Medulla oblongata (tissue), 1 donor: ENCODE measurements at regions not wholly inside any gene's neighbourhood (a gene's known extent, or its start where the extent isn't known, plus 50 kb on each side); places are given as distances from the start of the nearest gene placed in this dataset.
"Not testable (repeated sequence)": the region's sequence is repeated elsewhere in the genome, so short reads cannot be mapped to it uniquely, and the experiment has no call there.

Source experiments
- DNase-seq: peaks from one replicate; pipeline ENCODE4 v3.0.0-alpha.2; 2015; ENCODE audit errors: extremely low spot score

DNA sequence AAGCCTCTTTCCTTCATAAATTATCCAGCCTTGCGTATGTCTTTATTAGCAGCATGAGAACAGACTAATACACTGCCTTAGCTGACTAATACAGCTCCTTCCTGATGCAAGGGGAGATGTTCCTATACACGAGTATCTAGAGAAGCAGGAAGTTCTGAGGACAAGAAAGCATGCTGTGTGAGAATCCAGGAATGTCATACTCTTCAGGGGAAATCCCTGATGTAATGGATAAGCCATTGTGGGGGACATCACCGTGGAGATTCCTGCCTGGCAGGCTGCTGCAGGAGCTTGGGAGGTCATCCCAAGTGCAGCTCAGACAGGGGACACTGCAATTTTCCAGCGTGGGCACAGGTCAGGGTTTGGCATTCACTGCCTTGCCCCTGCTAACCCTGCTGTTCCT is 476.9 kb downstream of the NR2F2 start:
- no peak for DNase-seq

GRCh38 chr15:96817900-96818299 is 487.4 kb downstream of the NR2F2 start:
- no peak for DNase-seq

DNA sequence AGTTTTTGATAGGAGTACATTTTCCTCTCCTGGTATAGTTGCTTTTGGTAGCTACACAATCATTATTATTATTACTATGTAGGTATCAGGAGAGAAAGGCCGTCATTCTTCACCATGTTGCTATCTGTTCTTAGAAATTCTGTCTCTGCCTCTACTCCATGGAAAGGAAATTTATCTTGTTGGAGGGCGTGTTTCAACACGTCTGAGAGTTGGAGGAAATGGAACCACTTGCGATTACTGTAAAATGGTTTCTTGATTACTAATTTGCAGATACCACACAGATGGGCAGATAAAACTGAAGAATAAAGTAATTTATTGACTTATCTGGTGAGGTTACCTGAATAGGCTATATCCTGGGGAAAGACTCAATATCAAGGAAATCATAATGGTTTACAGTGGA is 488.4 kb downstream of the NR2F2 start:
- no peak for DNase-seq

DNA sequence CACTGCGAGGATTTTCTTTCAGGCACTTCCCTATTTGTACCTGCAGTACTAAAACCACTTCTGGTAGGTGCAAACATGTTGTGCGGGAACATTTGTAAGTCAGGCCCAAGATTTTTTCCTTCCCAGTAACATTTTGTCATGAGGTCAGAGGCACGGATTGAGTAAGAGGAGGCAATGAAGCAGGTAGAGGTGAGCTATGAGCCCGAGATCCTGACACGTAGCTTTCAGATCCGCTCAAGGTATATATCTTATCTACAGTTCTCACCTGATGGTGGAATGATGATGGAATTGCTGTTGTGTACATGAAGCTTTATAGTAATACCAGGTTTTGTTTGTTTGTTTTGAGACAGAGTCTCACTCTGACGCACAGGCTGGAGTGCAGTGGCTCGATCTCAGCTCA is 497.5 kb downstream of the NR2F2 start:
- DNase-seq, result no peak

GRCh38 chr15:96837241-96837970 is 506.9 kb downstream of the NR2F2 start:
- DNase-seq, result no peak

DNA sequence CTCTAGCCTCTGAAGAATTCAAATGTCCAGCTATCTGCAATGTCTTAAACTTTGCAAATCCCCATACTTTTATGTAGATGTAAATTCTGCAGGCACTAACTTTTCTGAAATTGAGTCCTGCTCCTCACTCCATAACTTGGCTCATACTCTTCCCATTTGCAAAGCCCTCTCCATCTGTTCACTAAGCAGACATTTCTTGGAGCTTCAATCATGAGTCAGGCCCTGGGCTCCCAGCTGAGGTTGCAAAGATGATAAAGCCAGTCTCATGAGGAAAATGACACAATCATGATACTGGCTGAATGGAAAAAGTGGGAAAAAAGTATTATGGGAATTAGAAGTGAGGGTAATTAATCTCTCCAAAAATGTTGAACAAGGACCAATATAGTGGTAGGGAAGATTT is 507.6 kb downstream of the NR2F2 start:
- no peak for DNase-seq

- no peak for DNase-seq
Observed at GRCh38 chr15:96849271-96849900, 518.9 kb downstream of the NR2F2 start.

- DNase-seq, result no peak
Observed at GRCh38 chr15:96851613-96852012, 521.1 kb downstream of the NR2F2 start.

GRCh38 chr15:96858694-96859093 is 528.2 kb downstream of the NR2F2 start:
- no peak for DNase-seq

DNA sequence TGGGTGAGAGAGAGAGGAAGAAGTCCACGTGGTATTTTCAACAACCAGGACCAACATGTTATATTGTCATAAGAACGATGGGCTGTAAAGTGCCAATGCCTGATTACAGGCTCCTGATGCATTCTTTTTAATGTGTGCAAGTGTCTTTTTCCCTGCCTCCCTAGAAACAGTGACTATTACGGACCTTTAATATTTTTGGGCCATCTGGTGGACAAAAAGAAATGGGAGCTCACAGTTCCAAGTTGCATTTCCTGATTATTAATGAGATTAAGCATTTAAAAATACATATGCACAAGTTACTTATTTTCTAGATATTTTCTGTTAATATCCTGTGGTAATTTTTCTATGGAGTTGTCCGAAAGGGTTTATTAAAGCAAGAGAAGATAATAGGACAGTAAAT is 530.2 kb downstream of the NR2F2 start:
- no peak for DNase-seq

DNA sequence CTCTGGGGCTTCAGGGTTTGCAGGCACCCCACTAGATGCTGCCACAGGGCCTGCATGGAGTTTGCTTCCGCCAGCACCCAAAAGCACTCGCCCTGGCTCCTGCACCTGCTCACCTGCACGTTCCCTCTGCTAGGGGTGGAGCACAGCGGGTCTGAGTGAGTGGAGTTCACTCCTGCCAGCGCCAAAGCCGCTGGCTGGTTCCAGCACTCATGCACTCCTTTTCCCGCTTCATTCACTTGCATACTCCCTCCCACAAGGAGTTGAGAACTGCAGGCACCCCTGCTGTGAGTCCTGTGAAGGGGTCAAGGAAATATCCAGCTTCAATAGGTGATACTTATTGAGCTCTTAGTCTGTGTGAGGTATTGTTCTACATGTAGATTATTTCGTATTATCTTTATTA is 537.5 kb downstream of the NR2F2 start:
- no peak for DNase-seq

GRCh38 chr15:96869122-96869521 is 538.6 kb downstream of the NR2F2 start:
- no peak for DNase-seq

GRCh38 chr15:96869790-96870189 is 539.3 kb downstream of the NR2F2 start:
- no peak for DNase-seq

DNA sequence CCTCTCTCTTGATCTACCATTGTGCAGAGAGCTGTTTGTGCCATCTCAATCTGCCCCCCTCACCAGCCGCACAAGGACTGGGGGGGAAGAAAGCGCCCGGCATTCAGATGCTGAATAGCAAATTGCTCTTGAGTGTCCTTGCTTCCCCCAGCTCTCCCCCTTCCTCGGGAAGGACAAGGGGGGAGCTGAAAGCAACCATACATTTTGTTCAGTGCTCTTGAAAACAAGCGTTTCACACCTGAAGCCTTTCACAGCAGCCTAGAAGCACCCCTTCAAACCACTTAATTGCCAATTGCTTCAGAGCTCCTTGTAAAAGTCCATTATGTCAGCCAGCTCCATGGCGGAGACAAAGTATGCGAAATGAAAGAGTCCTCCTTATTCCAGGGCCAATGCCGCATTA is 540.1 kb downstream of the NR2F2 start:
- no peak for DNase-seq

- not testable (repeated sequence) for DNase-seq
Observed at GRCh38 chr15:96877442-96877841, 546.9 kb downstream of the NR2F2 start.

DNA sequence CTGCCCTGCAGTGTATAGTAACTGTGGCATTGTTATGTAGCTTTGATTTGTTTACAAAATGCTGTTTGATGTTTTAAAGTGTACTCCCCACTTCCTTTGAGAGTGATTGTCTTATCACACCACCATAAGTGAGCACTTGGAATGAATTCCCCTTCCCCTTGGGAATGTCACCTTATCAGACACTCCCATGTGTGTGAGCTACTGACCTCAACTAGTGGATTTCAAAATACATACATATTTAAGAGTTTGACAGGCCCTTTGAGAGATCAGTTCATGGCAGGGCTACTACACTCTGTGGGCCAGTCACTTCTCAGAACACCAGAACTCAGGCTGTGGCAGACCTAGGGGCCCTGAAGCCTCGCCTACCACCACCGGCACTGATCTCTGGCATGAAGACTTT is 547.6 kb downstream of the NR2F2 start:
- DNase-seq, result no peak

DNA sequence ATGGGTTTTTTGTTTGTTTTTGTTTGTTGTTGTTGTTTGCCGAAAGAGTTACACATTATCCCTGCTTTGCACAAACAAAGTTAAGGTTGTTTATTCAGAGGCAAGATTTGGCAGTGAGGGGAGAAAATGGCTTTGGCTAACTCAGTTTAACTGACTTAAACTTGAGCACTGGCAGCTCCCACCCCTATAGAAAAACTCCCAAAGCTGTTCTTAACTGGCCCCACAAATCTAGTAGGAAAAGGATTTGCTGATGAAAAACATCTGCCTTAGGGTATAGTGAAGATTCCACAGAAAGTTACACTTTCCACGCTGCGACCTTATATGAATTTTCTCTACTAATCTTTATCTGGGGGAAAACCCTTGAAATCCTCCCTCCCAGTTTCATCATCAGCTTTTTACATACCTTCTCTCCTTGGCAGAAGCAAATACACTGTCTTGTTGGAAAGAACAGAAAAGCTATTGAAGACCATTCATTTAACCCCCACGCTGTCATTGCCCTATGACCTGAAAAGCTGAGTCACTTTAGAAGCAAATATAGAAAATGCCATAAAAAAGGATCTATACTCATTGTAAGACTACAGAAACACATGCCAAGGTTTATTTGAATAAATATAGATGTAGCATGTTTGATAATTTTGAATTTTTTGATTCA is 551.7 kb downstream of the NR2F2 start:
- DNase-seq, result no peak

GRCh38 chr15:96887730-96888129 is 557.2 kb downstream of the NR2F2 start:
- DNase-seq, result no peak

GRCh38 chr15:96888764-96889163 is 558.3 kb downstream of the NR2F2 start:
- DNase-seq, result no peak

DNA sequence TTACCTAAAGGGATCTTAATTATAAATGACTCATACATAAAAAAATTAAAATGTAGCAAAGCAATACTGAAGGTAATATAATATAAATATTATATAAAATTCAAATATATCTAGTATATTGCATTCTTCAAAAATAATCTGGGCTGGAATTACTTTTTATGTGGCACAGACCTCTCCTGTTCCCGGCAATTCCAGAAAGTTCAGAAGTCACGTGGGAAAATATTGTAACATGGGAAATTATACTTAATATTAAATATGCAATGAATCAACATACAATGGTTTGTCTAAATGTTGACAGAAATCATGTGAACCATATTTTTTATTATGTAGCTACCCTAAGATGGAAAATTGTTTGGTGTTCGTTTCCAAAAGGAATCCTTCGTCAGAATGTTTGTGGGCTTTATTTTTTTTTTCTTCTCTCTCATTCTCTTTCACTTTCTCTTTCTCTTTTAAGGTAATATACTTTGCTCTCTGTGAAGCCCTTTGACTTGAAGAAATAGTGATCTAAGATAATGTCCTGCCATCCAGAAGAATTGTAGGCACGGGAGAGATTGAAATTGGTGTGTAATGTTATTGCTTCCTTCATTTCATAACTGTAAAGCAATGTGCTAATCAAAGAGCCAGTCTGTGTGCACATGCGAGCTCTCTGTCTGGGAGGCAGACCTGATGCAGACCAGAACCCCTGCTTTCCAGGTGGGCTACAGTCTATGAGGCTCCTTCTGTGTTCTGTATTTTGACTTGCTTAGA is 559.4 kb downstream of the NR2F2 start:
- peak; percentile 4 for DNase-seq

DNA sequence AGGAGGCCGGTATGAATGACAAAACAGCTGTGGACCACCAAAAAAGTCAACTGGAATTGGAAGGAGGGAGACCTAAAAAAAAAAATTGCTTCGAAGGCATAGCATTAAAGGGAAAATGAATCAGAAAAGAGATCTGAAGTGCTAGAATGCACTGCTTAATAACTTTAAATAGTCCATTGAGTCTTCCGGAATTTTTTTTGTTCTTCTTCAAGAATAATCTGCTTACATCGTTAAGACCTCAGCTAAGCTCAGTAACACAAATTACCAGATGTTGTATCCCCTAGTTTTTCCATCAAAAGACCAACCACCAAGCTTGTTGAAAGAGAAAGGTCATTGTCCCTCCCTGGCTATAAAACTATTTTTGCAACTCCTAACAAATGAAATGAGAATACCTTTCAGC is 560.5 kb downstream of the NR2F2 start:
- no peak for DNase-seq

GRCh38 chr15:96893159-96893906 is 562.8 kb downstream of the NR2F2 start:
- peak; percentile 33 for DNase-seq
